IMR-90 (cell line): ENCODE measurements at regions not wholly inside any gene's neighbourhood (a gene's known extent, or its start where the extent isn't known, plus 50 kb on each side); places are given as distances from the start of the nearest gene placed in this dataset.

Experiments used
- ATAC-seq: fragments of 200-7000 bp; cut with Tn5 transposase; 2 replicates; pipeline ENCODE4 v1.9.1; 2020; ENCODE audit warnings: low read depth, mild to moderate bottlenecking, moderate library complexity
- BruUV-seq: library from RNA; stranded (reverse); fragments of 400-500 nt; replicated peaks from 2 replicates; lab custom pipeline; 2021; lab: Mats Ljungman, UMichigan
- CTCF ChIA-PET: fragments of 300-600 bp; formaldehyde crosslinking; extraction: SDS; loops from one replicate; lab custom pipeline; 2021; ENCODE audit warnings: antibody characterized with exemption; lab: Yijun Ruan, JAX
- POLR2A ChIA-PET: fragments of 300-600 bp; sonication (Branson Sonifier 250); formaldehyde crosslinking; loops from one replicate; lab custom pipeline; 2022; ENCODE audit warnings: antibody characterized with exemption; ENCODE audit not compliant: unreplicated experiment; lab: Charles Lee
- DNase-seq: peaks from one replicate; pipeline ENCODE4 v3.0.0; 2013
- H2AFZ ChIP-seq: replicated peaks from 2 replicates; pipeline ENCODE3; 2013; ENCODE audit warnings: low read length, mild to moderate bottlenecking; ENCODE audit not compliant: poor library complexity
- H2AK5ac ChIP-seq: 2 replicates; pipeline ENCODE4 v1.6.1; 2013; ENCODE audit warnings: low read depth, low read length, inconsistent platforms
- H2AK9ac ChIP-seq: replicated peaks from 2 replicates; pipeline ENCODE3; 2013; ENCODE audit warnings: mild to moderate bottlenecking, low read depth, low read length, moderate library complexity; ENCODE audit not compliant: poor library complexity
- H2BK120ac ChIP-seq: 2 replicates; pipeline ENCODE4 v1.6.1; 2013; ENCODE audit warnings: low read depth, low read length, inconsistent platforms
- H2BK15ac ChIP-seq: 3 replicates; pipeline ENCODE4 v1.6.1; 2013; ENCODE audit warnings: low read depth, low read length, inconsistent platforms
- H2BK20ac ChIP-seq: 2 replicates; pipeline ENCODE4 v1.6.1; 2013; ENCODE audit warnings: low read depth, mild to moderate bottlenecking, inconsistent platforms, low read length, moderate library complexity
- H2BK5ac ChIP-seq: 2 replicates; pipeline ENCODE4 v1.6.1; 2013; ENCODE audit warnings: mild to moderate bottlenecking, low read depth, low read length, inconsistent platforms; ENCODE audit not compliant: poor library complexity, severe bottlenecking
- H3K14ac ChIP-seq: replicated peaks from 2 replicates; pipeline ENCODE4 v1.6.1; 2013; ENCODE audit warnings: low read depth, low read length, inconsistent platforms
- H3K18ac ChIP-seq: 2 replicates; pipeline ENCODE4 v1.6.1; 2013; ENCODE audit warnings: low read depth, low read length, control low read depth
- H3K23ac ChIP-seq: 2 replicates; pipeline ENCODE4 v1.6.1; 2013; ENCODE audit warnings: low read depth, low read length, inconsistent platforms
- H3K27ac ChIP-seq: 2 replicates; pipeline ENCODE4 v1.5.1; 2013; ENCODE audit warnings: mild to moderate bottlenecking, control low read depth, low read length; ENCODE audit not compliant: insufficient read depth
- H3K27me3 ChIP-seq: 2 replicates; pipeline ENCODE4 v1.6.1; 2013; ENCODE audit warnings: low read length; ENCODE audit not compliant: control insufficient read depth, insufficient read depth
- H3K36me3 ChIP-seq: 2 replicates; pipeline ENCODE4 v1.6.1; 2013; ENCODE audit warnings: low read length, mixed read lengths; ENCODE audit not compliant: control insufficient read depth, insufficient read depth
- H3K4ac ChIP-seq: 2 replicates; pipeline ENCODE4 v1.6.1; 2013; ENCODE audit warnings: low read depth, low read length, inconsistent platforms
- H3K4me1 ChIP-seq: 2 replicates; pipeline ENCODE4 v1.6.1; 2013; ENCODE audit warnings: low read length, mixed read lengths; ENCODE audit not compliant: control insufficient read depth, insufficient read depth
- H3K4me2 ChIP-seq: 2 replicates; pipeline ENCODE4 v1.6.1; 2013; ENCODE audit warnings: low read depth, mild to moderate bottlenecking, control low read depth, low read length, moderate library complexity
- H3K4me3 ChIP-seq: 2 replicates; pipeline ENCODE4 v1.5.1; 2013; ENCODE audit warnings: low read depth, mild to moderate bottlenecking, control low read depth, low read length, moderate library complexity; ENCODE audit not compliant: insufficient read depth
- H3K56ac ChIP-seq: 2 replicates; pipeline ENCODE4 v1.6.1; 2013; ENCODE audit warnings: low read length, inconsistent platforms; ENCODE audit not compliant: insufficient read depth; ENCODE audit errors: extremely low read depth
- H3K79me1 ChIP-seq, 2 experiments: 2 replicates each; pipeline ENCODE4 v1.6.1; 2013; ENCODE audit warnings: low read length in 2 of 2, inconsistent platforms in 1 of 2, low read depth in 1 of 2
- H3K9ac ChIP-seq: 2 replicates; pipeline ENCODE4 v1.6.1; 2013; ENCODE audit warnings: low read depth, low read length, control low read depth
- H3K9me1 ChIP-seq: 2 replicates; pipeline ENCODE4 v1.6.1; 2013; ENCODE audit warnings: low read length, inconsistent platforms; ENCODE audit not compliant: insufficient read depth
- H3K9me3 ChIP-seq: 2 replicates; pipeline ENCODE4 v1.6.1; 2013; ENCODE audit warnings: low read length; ENCODE audit not compliant: control insufficient read depth, insufficient read depth
- H4K20me1 ChIP-seq: 2 replicates; pipeline ENCODE4 v1.6.1; 2013; ENCODE audit warnings: low read length, inconsistent platforms; ENCODE audit not compliant: insufficient read depth
- H4K5ac ChIP-seq: 2 replicates; pipeline ENCODE4 v1.6.1; 2013; ENCODE audit warnings: mild to moderate bottlenecking, low read depth, low read length, control low read depth
- H4K8ac ChIP-seq, 2 experiments: 2 replicates each; pipeline ENCODE4 v1.6.1; 2013; ENCODE audit warnings: low read depth in 2 of 2, low read length in 2 of 2, control low read depth in 1 of 2, inconsistent platforms in 1 of 2
- H4K91ac ChIP-seq: 2 replicates; pipeline ENCODE4 v1.6.1; 2013; ENCODE audit warnings: low read depth, low read length, inconsistent platforms; ENCODE audit not compliant: insufficient read depth
- CEBPB ChIP-seq: IDR thresholded peaks from 2 replicates; pipeline ENCODE4 v1.6.1; 2012; ENCODE audit warnings: low read depth, low read length, improper control_type of control experiment
- POLR2A ChIP-seq: IDR thresholded peaks from 2 replicates; pipeline ENCODE4 v1.6.1; 2012; ENCODE audit warnings: mild to moderate bottlenecking, low read depth, low read length
- WGBS, 2 experiments: methylation state at CpG; one replicate each; pipeline versions ENCODE4 v1.1.5 to v1.1.7; 2013; ENCODE audit warnings: missing lambda C conversion rate in 2 of 2; ENCODE audit not compliant: insufficient read length in 1 of 2; ENCODE audit errors: extremely low coverage in 2 of 2; 5-methylcytosine and 5-hydroxymethylcytosine counted together
- dilution Hi-C: fragments of 300-500 bp; cut with HindIII; formaldehyde crosslinking; loops from one replicate; pipeline ENCODE4 v1.14.3; 2018; ENCODE audit warnings: low sequenced_read_pairs; ENCODE audit not compliant: unreplicated experiment
- in situ Hi-C: fragments of 300-500 bp; cut with MboI; formaldehyde crosslinking; loops from 3 replicates; pipeline ENCODE4 v1.14.3; 2019; ENCODE audit warnings: low sequenced_read_pairs, inconsistent platforms, mixed read lengths
- intact Hi-C: fragments of 100-400 bp; cut with micrococcal nuclease; formaldehyde crosslinking; loops from 2 replicates; pipeline ENCODE4 v1.10.0; 2022

GRCh38 chr18:9000733-9001132 lies 101.8 kb upstream of the NDUFV2 start:
- H2BK120ac ChIP-seq, result peak overlapping the region; percentile 82
- peak overlapping the region; percentile 92 for H2BK20ac ChIP-seq
- H3K4me2 ChIP-seq, result no peak overlapping the region
- DNase-seq (peak; percentile 64), ATAC-seq (peak; percentile 25; the same call in 1 of the 2 replicates)
- H4K20me1 ChIP-seq, result no peaks in the 10 kb centered on the region
- peak overlapping the region; percentile 76 for H2BK5ac ChIP-seq
- ChIA-PET CTCF (interaction anchor here (0.6 kb wide), 1 partner anchor 13 kb away, joined by 4 read pairs; no protein-coding TSS in a partner anchor), POLR2A (no interaction called here)
- H3K18ac ChIP-seq, result peak overlapping the region; percentile 4; the same call in 1 of the 2 replicates
- H4K91ac ChIP-seq, result peak overlapping the region; percentile 72
- H3K4me3 ChIP-seq, result no peak overlapping the region
- no peaks in the 10 kb centered on the region for H3K36me3 ChIP-seq
- dilution Hi-C loops, result no loop called here
- no TSS peak for BruUV-seq
- in situ Hi-C loops, result no loop called here
- 57% methylated on average over 1 of the region's 5 CpGs; no CpG with 5 or more reads in 1 of the 2 experiments for WGBS, 2 experiments
- no peaks in the 10 kb centered on the region for H3K27me3 ChIP-seq
- no peaks in the 10 kb centered on the region for H3K79me1 ChIP-seq
- no peak overlapping the region for H3K27ac ChIP-seq
- H3K9ac ChIP-seq, result no peak overlapping the region
- peaks cover 19% of the 10 kb centered on the region for H3K4me1 ChIP-seq
- intact Hi-C loops, result loop anchor here (5.0 kb wide), 1 partner anchor 882 kb away; no protein-coding TSS in a partner anchor
- H3K9me1 ChIP-seq, result peaks cover 6% of the 10 kb centered on the region; the same call in 1 of the 2 replicates
- peak overlapping the region; percentile 84 for H3K14ac ChIP-seq
- peak overlapping the region; percentile 90 for H3K4ac ChIP-seq
- peak overlapping the region; percentile 88 for H3K23ac ChIP-seq
- peaks cover 5% of the 10 kb centered on the region for H3K9me3 ChIP-seq
- H2AFZ ChIP-seq, result peak overlapping the region; percentile 65
- H3K56ac ChIP-seq, result peak overlapping the region; percentile 46; the same call in 1 of the 2 replicates
- H2BK15ac ChIP-seq, result peak overlapping the region; percentile 46; the same call in 2 of the 3 replicates
- H2AK5ac ChIP-seq, result peak overlapping the region; percentile 90
- H4K8ac ChIP-seq, result peak overlapping the region; percentile 31 to 80
- 0 out of 2 replicates have a peak overlapping the region, but pooled peaks have one; percentile 0 for H4K5ac ChIP-seq
- TF ChIP-seq CEBPB (peak; percentile 64; the same call in 1 of the 2 replicates), POLR2A (no peak)
- peak overlapping the region; percentile 16 for H2AK9ac ChIP-seq
